ENCODE measurements at regions not wholly inside any gene's neighbourhood (a gene's known extent, or its start where the extent isn't known, plus 50 kb on each side); places are given as distances from the start of the nearest gene placed in this dataset.

DNA sequence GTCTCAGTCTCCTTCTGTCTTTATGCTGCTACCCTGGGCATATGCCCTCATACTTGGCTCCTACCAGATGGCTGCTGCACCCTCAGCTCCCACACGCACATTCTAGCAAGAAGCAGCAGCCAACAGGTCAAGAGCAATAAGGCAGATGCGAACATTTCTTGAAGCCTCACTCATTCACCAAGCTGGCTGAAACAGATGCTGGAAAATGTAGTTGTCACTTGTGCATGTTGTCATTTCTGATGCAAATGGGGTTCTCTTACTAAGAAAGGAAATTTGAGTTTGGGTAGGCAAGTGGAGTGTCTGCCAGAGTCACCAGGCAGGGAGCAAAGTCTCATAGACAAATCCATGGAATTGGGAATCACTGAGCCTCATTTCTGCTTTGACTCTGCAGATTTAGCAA lies 57.4 kb upstream of the SORBS2 start:
- Histone ChIP-seq H3K4me3 (no peak overlapping the region), H3K4me1 (no peaks in the 10 kb centered on the region), H3K27me3 (no peaks in the 10 kb centered on the region), H3K9me3 (no peaks in the 10 kb centered on the region), H3K27ac (no peak overlapping the region), H3K36me3 (no peaks in the 10 kb centered on the region)
- 91 to 93% methylated on average over 2 of the region's 2 CpGs for WGBS, 2 donors
- DNase-seq: no peak
- intact Hi-C loops (cut with DNase I): no loop called here
- TF ChIP-seq, protein P1, sequence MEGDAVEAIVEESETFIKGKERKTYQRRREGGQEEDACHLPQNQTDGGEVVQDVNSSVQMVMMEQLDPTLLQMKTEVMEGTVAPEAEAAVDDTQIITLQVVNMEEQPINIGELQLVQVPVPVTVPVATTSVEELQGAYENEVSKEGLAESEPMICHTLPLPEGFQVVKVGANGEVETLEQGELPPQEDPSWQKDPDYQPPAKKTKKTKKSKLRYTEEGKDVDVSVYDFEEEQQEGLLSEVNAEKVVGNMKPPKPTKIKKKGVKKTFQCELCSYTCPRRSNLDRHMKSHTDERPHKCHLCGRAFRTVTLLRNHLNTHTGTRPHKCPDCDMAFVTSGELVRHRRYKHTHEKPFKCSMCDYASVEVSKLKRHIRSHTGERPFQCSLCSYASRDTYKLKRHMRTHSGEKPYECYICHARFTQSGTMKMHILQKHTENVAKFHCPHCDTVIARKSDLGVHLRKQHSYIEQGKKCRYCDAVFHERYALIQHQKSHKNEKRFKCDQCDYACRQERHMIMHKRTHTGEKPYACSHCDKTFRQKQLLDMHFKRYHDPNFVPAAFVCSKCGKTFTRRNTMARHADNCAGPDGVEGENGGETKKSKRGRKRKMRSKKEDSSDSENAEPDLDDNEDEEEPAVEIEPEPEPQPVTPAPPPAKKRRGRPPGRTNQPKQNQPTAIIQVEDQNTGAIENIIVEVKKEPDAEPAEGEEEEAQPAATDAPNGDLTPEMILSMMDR (IDR thresholded peaks at IDR 0.05): no peak

DNA sequence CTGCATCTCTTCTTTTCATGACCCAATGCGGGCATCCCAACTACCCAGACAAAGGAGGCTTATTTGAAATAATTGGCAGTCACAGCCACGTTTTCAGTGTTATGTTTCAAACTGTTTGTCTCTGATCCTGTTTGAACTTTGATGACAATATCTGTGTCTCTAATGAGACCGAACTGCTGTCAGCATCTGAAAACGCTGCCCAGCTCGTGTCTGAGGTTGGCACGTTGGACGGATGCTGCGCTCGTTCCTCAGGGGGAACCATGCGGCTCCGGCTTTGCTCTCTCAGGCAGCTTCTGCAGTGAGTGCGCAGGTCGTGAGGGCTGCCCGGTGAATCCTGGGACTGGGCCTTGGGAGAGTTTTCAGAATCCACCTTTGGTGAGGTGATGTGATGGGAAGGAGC lies 58.4 kb upstream of the SORBS2 start:
- no peaks in the 10 kb centered on the region for H3K4me1 ChIP-seq
- H3K27ac ChIP-seq: no peak overlapping the region
- no peaks in the 10 kb centered on the region for H3K27me3 ChIP-seq
- H3K9me3 ChIP-seq: no peaks in the 10 kb centered on the region
- DNase-seq: no peak
- intact Hi-C loops (cut with DNase I): no loop called here
- 86 to 90% methylated on average over 14 of the region's 14 CpGs for WGBS, 2 donors
- TF ChIP-seq POLR2A (IDR thresholded peaks at IDR 0.05): no peak
- TF ChIP-seq, protein P1 (IDR thresholded peaks at IDR 0.05): no peak
- TF ChIP-seq EP300 (IDR thresholded peaks at IDR 0.05): no peak
- H3K4me3 ChIP-seq: no peak overlapping the region
- no peaks in the 10 kb centered on the region for H3K36me3 ChIP-seq

DNA sequence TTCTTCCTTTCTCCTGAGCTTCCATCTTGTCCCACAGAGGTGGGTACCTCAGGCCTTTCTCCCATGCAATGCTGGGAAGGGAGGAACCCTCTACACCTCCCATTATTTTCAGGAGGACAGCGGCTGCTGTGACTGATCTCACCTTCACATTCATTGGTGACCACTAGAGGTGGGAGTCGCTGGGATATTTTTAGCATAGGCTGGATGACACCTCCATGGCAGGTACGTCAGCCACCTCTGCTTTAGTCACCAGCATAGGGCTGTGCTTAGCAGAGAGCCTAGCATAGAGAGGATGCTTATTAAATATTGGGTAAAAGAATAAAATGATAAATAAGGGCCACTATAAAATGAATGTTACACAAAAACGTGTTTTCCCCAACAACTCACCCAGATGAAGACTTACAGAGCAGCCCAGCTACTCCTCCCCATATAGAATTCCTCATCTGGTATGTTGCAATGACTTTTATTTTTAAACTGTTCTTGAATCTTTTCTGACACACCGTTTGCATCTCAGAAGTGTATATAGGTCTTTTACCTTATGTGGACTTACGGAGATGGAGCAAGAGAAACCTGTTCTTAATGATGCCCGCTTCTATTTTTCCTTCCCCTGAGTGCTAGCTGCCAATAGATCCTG lies 60.9 kb upstream of the SORBS2 start:
- WGBS, 2 donors: 90 to 91% methylated on average over 7 of the region's 7 CpGs

DNA sequence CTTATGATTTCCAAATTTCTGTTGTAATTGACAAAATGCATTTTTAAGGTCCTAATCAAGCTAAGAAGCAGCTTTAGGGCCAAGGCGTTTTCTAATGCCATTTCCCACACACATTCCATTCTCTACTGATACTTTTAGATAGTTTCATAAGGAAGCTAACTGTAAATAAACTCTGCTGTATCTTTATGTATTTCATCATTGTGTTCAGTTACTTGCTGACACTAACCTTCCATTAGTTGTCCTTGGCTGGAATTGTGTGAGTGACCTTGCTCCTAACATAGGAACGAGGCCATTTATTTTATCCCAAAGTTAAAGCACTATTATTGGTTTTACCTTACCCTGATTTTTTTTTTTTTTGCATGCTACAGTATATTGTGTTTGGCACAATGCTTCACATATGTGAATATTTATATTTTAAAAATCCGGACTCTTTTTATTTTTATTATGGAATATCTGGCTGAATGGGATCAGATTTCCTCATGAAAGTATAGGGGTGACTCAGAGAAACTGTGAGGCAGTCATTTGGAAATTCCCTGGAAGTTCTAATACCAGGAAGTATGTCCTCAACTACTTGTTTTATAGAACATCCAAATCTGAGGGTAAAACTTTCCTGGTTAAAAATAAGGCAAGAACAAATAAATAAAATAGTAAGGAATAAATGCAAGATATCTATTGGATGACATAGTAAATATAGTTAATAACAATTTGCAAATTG lies 62.7 kb upstream of the SORBS2 start:
- no peak overlapping the region for H3K27ac ChIP-seq
- intact Hi-C loops (cut with DNase I): no loop called here
- DNase-seq: no peak
- no peak for TF ChIP-seq POLR2AphosphoS5 (IDR thresholded peaks at IDR 0.05)
- TF ChIP-seq, protein P1 (IDR thresholded peaks at IDR 0.05): no peak
- no peaks in the 10 kb centered on the region for H3K27me3 ChIP-seq
- no peak overlapping the region for H3K4me3 ChIP-seq
- H3K36me3 ChIP-seq: no peaks in the 10 kb centered on the region
- H3K4me1 ChIP-seq: no peaks in the 10 kb centered on the region
- no peaks in the 10 kb centered on the region for H3K9me3 ChIP-seq
- WGBS, 2 donors: 72 to 77% methylated on average over 3 of the region's 3 CpGs

More for the DNA sequence above, 60.9 kb upstream of the SORBS2 start:
- Histone ChIP-seq H3K36me3 (no peaks in the 10 kb centered on the region), H3K27ac (no peak overlapping the region), H3K4me3 (no peak overlapping the region), H3K27me3 (no peaks in the 10 kb centered on the region), H3K9me3 (no peaks in the 10 kb centered on the region), H3K4me1 (no peaks in the 10 kb centered on the region)
- TF ChIP-seq POLR2AphosphoS5 (IDR thresholded peaks at IDR 0.05): no peak
- no peak for TF ChIP-seq EP300 (IDR thresholded peaks at IDR 0.05)
- TF ChIP-seq, protein P1 (IDR thresholded peaks at IDR 0.05): no peak
- no peak for TF ChIP-seq POLR2A (IDR thresholded peaks at IDR 0.05)
- intact Hi-C loops (cut with DNase I): no loop called here
- DNase-seq: no peak
